Panc1 (cell line): ENCODE measurements at regions not wholly inside any gene's neighbourhood (a gene's known extent, or its start where the extent isn't known, plus 50 kb on each side); places are given as distances from the start of the nearest gene placed in this dataset.

Source experiments
- POLR2AphosphoS5 ChIP-seq: IDR thresholded peaks from 2 replicates; pipeline ENCODE4 v1.6.1; 2012; ENCODE audit warnings: mild to moderate bottlenecking, low read depth, low read length, moderate library complexity
- TCF7L2 ChIP-seq: IDR thresholded peaks from 2 replicates; pipeline ENCODE4 v1.6.1; 2011; ENCODE audit warnings: mild to moderate bottlenecking, low read depth, low read length, inconsistent platforms
- TF ChIP-seq, protein P1 (sequence below): fragments of 450-650 bp; IDR thresholded peaks from 2 replicates; pipeline ENCODE4 v1.5.1; 2017; ENCODE audit warnings: mild to moderate bottlenecking

GRCh38 chr10:26384600-26384999, 53.5 kb upstream of the APBB1IP start:
- TF ChIP-seq, protein P1, sequence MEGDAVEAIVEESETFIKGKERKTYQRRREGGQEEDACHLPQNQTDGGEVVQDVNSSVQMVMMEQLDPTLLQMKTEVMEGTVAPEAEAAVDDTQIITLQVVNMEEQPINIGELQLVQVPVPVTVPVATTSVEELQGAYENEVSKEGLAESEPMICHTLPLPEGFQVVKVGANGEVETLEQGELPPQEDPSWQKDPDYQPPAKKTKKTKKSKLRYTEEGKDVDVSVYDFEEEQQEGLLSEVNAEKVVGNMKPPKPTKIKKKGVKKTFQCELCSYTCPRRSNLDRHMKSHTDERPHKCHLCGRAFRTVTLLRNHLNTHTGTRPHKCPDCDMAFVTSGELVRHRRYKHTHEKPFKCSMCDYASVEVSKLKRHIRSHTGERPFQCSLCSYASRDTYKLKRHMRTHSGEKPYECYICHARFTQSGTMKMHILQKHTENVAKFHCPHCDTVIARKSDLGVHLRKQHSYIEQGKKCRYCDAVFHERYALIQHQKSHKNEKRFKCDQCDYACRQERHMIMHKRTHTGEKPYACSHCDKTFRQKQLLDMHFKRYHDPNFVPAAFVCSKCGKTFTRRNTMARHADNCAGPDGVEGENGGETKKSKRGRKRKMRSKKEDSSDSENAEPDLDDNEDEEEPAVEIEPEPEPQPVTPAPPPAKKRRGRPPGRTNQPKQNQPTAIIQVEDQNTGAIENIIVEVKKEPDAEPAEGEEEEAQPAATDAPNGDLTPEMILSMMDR, result no peak
- TF ChIP-seq POLR2AphosphoS5 (no peak), TCF7L2 (no peak)
